ENCODE measurements at regions not wholly inside any gene's neighbourhood (a gene's known extent, or its start where the extent isn't known, plus 50 kb on each side); places are given as distances from the start of the nearest gene placed in this dataset.
"Not testable (repeated sequence)": the region's sequence is repeated elsewhere in the genome, so short reads cannot be mapped to it uniquely, and the experiment has no call there.

- 86% methylated on average over 16 of the region's 16 CpGs for WGBS
- H3K4me3 ChIP-seq (ENCODE audit: low read length in 2 of 2); H3K4me1 ChIP-seq (ENCODE audit: control insufficient read depth in 2 of 2, insufficient read depth in 2 of 2, low read length in 2 of 2); DNase-seq (ENCODE audit: low read depth in 6 of 9, low spot score in 9 of 9); H3K27ac ChIP-seq (ENCODE audit: low read depth in 1 of 2, low read length in 1 of 2); H3K9me3 ChIP-seq (ENCODE audit: control insufficient read depth in 2 of 2, insufficient read depth in 1 of 2, low read length in 1 of 2); H3K36me3 ChIP-seq (ENCODE audit: control insufficient read depth in 2 of 2, insufficient read depth in 2 of 2, low read length in 1 of 2); H3K27me3 ChIP-seq (ENCODE audit: control insufficient read depth in 2 of 2, insufficient read depth in 1 of 2, low read length in 1 of 2): not testable (repeated sequence)
Observed at GRCh38 chr18:78829026-78829425, 150.6 kb upstream of the SALL3 start.

GRCh38 chr18:78830161-78830560 is 149.5 kb upstream of the SALL3 start:
- DNase-seq (ENCODE audit: low read depth in 6 of 9, low spot score in 9 of 9), result no peak
- Histone ChIP-seq H3K9me3 (ENCODE audit: control insufficient read depth in 2 of 2, insufficient read depth in 1 of 2, low read length in 1 of 2) (no peaks in the 10 kb centered on the region), H3K4me3 (ENCODE audit: low read length in 2 of 2) (no peak overlapping the region), H3K36me3 (ENCODE audit: control insufficient read depth in 2 of 2, insufficient read depth in 2 of 2, low read length in 1 of 2) (no peaks in the 10 kb centered on the region), H3K4me1 (ENCODE audit: control insufficient read depth in 2 of 2, insufficient read depth in 2 of 2, low read length in 2 of 2) (no peaks in the 10 kb centered on the region), H3K27ac (ENCODE audit: low read depth in 1 of 2, low read length in 1 of 2) (no peak overlapping the region), H3K27me3 (ENCODE audit: control insufficient read depth in 2 of 2, insufficient read depth in 1 of 2, low read length in 1 of 2) (no peaks in the 10 kb centered on the region)
- WGBS, result 94% methylated on average over 10 of the region's 10 CpGs

- Histone ChIP-seq H3K36me3 (ENCODE audit: control insufficient read depth in 2 of 2, insufficient read depth in 2 of 2, low read length in 1 of 2) (no peaks in the 10 kb centered on the region), H3K4me3 (ENCODE audit: low read length in 2 of 2) (no peak overlapping the region), H3K27me3 (ENCODE audit: control insufficient read depth in 2 of 2, insufficient read depth in 1 of 2, low read length in 1 of 2) (no peaks in the 10 kb centered on the region), H3K9me3 (ENCODE audit: control insufficient read depth in 2 of 2, insufficient read depth in 1 of 2, low read length in 1 of 2) (no peaks in the 10 kb centered on the region), H3K27ac (ENCODE audit: low read depth in 1 of 2, low read length in 1 of 2) (no peak overlapping the region), H3K4me1 (ENCODE audit: control insufficient read depth in 2 of 2, insufficient read depth in 2 of 2, low read length in 2 of 2) (no peaks in the 10 kb centered on the region)
- 93% methylated on average over 11 of the region's 11 CpGs for WGBS
- no peak for DNase-seq (ENCODE audit: low read depth in 6 of 9, low spot score in 9 of 9)
Observed at GRCh38 chr18:78830826-78831225, 148.8 kb upstream of the SALL3 start.

DNA sequence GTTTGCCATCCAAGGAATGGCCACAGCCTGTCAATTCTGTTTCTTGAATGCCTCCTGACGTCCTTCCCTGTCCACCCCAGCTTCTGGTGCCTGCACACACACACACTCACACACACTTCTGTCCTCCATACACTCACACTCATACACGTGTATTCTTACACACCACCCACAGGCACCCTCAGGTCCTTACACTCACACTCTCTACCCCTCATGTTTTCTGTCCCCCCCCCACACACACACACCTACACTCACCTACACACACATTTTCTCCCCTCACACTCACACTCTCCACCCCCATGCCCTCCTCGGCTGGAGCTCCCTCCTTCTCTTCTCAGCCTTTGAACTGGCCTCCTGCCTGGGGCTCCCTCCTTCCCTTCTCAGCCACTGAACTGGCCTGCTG is 148.0 kb upstream of the SALL3 start:
- Histone ChIP-seq H3K4me3 (ENCODE audit: low read length in 2 of 2) (no peak overlapping the region), H3K9me3 (ENCODE audit: control insufficient read depth in 2 of 2, insufficient read depth in 1 of 2, low read length in 1 of 2) (peaks cover 0 to 3% of the 10 kb centered on the region in 2 donors), H3K27ac (ENCODE audit: low read depth in 1 of 2, low read length in 1 of 2) (no peak overlapping the region), H3K36me3 (ENCODE audit: control insufficient read depth in 2 of 2, insufficient read depth in 2 of 2, low read length in 1 of 2) (no peaks in the 10 kb centered on the region), H3K4me1 (ENCODE audit: control insufficient read depth in 2 of 2, insufficient read depth in 2 of 2, low read length in 2 of 2) (no peaks in the 10 kb centered on the region), H3K27me3 (ENCODE audit: control insufficient read depth in 2 of 2, insufficient read depth in 1 of 2, low read length in 1 of 2) (no peaks in the 10 kb centered on the region)
- DNase-seq (ENCODE audit: low read depth in 6 of 9, low spot score in 9 of 9), result no peak
- 71% methylated on average over 3 of the region's 3 CpGs for WGBS

GRCh38 chr18:78833833-78834232 is 145.8 kb upstream of the SALL3 start:
- Histone ChIP-seq H3K36me3 (ENCODE audit: control insufficient read depth in 2 of 2, insufficient read depth in 2 of 2, low read length in 1 of 2) (no peaks in the 10 kb centered on the region), H3K27ac (ENCODE audit: low read depth in 1 of 2, low read length in 1 of 2) (no peak overlapping the region), H3K4me3 (ENCODE audit: low read length in 2 of 2) (no peak overlapping the region), H3K9me3 (ENCODE audit: control insufficient read depth in 2 of 2, insufficient read depth in 1 of 2, low read length in 1 of 2) (peaks cover 0 to 3% of the 10 kb centered on the region in 2 donors), H3K27me3 (ENCODE audit: control insufficient read depth in 2 of 2, insufficient read depth in 1 of 2, low read length in 1 of 2) (no peaks in the 10 kb centered on the region), H3K4me1 (ENCODE audit: control insufficient read depth in 2 of 2, insufficient read depth in 2 of 2, low read length in 2 of 2) (no peaks in the 10 kb centered on the region)
- WGBS, result 91% methylated on average over 11 of the region's 11 CpGs
- DNase-seq (ENCODE audit: low read depth in 6 of 9, low spot score in 9 of 9), result no peak

- H3K4me1 ChIP-seq (ENCODE audit: control insufficient read depth in 2 of 2, insufficient read depth in 2 of 2, low read length in 2 of 2), result no peaks in the 10 kb centered on the region
- H3K4me3 ChIP-seq (ENCODE audit: low read length in 2 of 2), result no peak overlapping the region
- H3K9me3 ChIP-seq (ENCODE audit: control insufficient read depth in 2 of 2, insufficient read depth in 1 of 2, low read length in 1 of 2), result peaks cover 0 to 3% of the 10 kb centered on the region in 2 donors
- H3K27ac ChIP-seq (ENCODE audit: low read depth in 1 of 2, low read length in 1 of 2), result no peak overlapping the region
- no peaks in the 10 kb centered on the region for H3K27me3 ChIP-seq (ENCODE audit: control insufficient read depth in 2 of 2, insufficient read depth in 1 of 2, low read length in 1 of 2)
- no peak for DNase-seq (ENCODE audit: low read depth in 6 of 9, low spot score in 9 of 9)
- 91% methylated on average over 6 of the region's 6 CpGs for WGBS
- no peaks in the 10 kb centered on the region for H3K36me3 ChIP-seq (ENCODE audit: control insufficient read depth in 2 of 2, insufficient read depth in 2 of 2, low read length in 1 of 2)
Observed at GRCh38 chr18:78836838-78837237, 142.8 kb upstream of the SALL3 start.

DNA sequence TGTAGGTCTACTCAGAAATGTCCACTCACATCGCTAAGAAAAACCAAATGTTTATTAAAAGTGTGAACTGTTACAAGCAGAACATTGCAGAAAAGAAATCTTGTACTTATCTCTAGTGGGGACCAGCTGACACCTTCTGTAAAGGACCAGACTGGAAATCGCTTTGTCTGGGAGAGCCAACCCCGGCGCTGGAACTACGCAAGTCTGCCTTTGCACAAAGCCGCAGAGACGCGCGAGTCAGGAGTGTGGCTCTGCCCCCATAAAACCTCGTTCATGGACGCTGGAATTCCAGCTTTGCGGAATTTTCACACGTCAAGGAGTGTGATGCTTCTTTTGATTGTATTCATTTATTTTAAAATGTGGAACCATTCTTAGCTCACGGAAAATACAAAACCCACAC is 141.9 kb upstream of the SALL3 start:
- WGBS, result 94% methylated on average over 14 of the region's 14 CpGs
- Histone ChIP-seq H3K27ac (ENCODE audit: low read depth in 1 of 2, low read length in 1 of 2) (no peak overlapping the region), H3K36me3 (ENCODE audit: control insufficient read depth in 2 of 2, insufficient read depth in 2 of 2, low read length in 1 of 2) (no peaks in the 10 kb centered on the region), H3K9me3 (ENCODE audit: control insufficient read depth in 2 of 2, insufficient read depth in 1 of 2, low read length in 1 of 2) (peaks cover 0 to 3% of the 10 kb centered on the region in 2 donors), H3K4me1 (ENCODE audit: control insufficient read depth in 2 of 2, insufficient read depth in 2 of 2, low read length in 2 of 2) (no peaks in the 10 kb centered on the region), H3K4me3 (ENCODE audit: low read length in 2 of 2) (no peak overlapping the region), H3K27me3 (ENCODE audit: control insufficient read depth in 2 of 2, insufficient read depth in 1 of 2, low read length in 1 of 2) (no peaks in the 10 kb centered on the region)
- DNase-seq (ENCODE audit: low read depth in 6 of 9, low spot score in 9 of 9), result no peak

GRCh38 chr18:78838183-78838582 is 141.4 kb upstream of the SALL3 start:
- Histone ChIP-seq H3K27me3 (ENCODE audit: control insufficient read depth in 2 of 2, insufficient read depth in 1 of 2, low read length in 1 of 2) (no peaks in the 10 kb centered on the region), H3K27ac (ENCODE audit: low read depth in 1 of 2, low read length in 1 of 2) (no peak overlapping the region), H3K4me3 (ENCODE audit: low read length in 2 of 2) (no peak overlapping the region), H3K36me3 (ENCODE audit: control insufficient read depth in 2 of 2, insufficient read depth in 2 of 2, low read length in 1 of 2) (no peaks in the 10 kb centered on the region), H3K4me1 (ENCODE audit: control insufficient read depth in 2 of 2, insufficient read depth in 2 of 2, low read length in 2 of 2) (no peaks in the 10 kb centered on the region), H3K9me3 (ENCODE audit: control insufficient read depth in 2 of 2, insufficient read depth in 1 of 2, low read length in 1 of 2) (peaks cover 0 to 3% of the 10 kb centered on the region in 2 donors)
- DNase-seq (ENCODE audit: low read depth in 6 of 9, low spot score in 9 of 9), result no peak
- WGBS, result 98% methylated on average over 7 of the region's 7 CpGs

DNA sequence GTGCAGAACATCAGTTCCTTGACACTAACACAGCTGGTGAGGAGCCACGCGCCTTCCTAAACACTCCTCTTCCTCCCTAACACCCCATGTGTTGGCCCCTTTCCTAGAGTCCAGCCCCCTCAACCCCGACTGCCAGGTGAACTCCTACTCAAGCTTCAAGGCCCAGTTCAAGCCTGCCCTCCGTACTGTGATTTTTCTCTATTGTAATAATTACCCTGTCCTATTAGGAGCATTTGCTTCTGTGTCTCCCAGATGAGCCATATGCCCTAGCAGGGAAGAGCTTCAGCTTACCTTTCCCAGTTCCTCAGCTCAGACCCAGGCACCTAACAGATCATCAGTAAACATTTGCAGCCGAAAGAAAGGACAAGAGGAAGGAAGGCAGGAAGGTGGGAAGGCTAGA is 130.6 kb upstream of the SALL3 start:
- no peak for DNase-seq (ENCODE audit: low read depth in 6 of 9, low spot score in 9 of 9)
- Histone ChIP-seq H3K27me3 (ENCODE audit: control insufficient read depth in 2 of 2, insufficient read depth in 1 of 2, low read length in 1 of 2) (no peaks in the 10 kb centered on the region), H3K4me1 (ENCODE audit: control insufficient read depth in 2 of 2, insufficient read depth in 2 of 2, low read length in 2 of 2) (no peaks in the 10 kb centered on the region), H3K27ac (ENCODE audit: low read depth in 1 of 2, low read length in 1 of 2) (no peak overlapping the region), H3K36me3 (ENCODE audit: control insufficient read depth in 2 of 2, insufficient read depth in 2 of 2, low read length in 1 of 2) (no peaks in the 10 kb centered on the region), H3K4me3 (ENCODE audit: low read length in 2 of 2) (no peak overlapping the region), H3K9me3 (ENCODE audit: control insufficient read depth in 2 of 2, insufficient read depth in 1 of 2, low read length in 1 of 2) (peaks cover 0 to 11% of the 10 kb centered on the region in 2 donors)
- 95% methylated on average over 5 of the region's 5 CpGs for WGBS

- no peak for DNase-seq (ENCODE audit: low read depth in 6 of 9, low spot score in 9 of 9)
- H3K4me3 ChIP-seq (ENCODE audit: low read length in 2 of 2), result no peak overlapping the region
Observed at GRCh38 chr18:78849458-78849857, 130.2 kb upstream of the SALL3 start.

More at GRCh38 chr18:78849458-78849857, 130.2 kb upstream of the SALL3 start:
- 92% methylated on average over 2 of the region's 2 CpGs for WGBS
- Histone ChIP-seq H3K9me3 (ENCODE audit: control insufficient read depth in 2 of 2, insufficient read depth in 1 of 2, low read length in 1 of 2) (peaks cover 0 to 11% of the 10 kb centered on the region in 2 donors), H3K36me3 (ENCODE audit: control insufficient read depth in 2 of 2, insufficient read depth in 2 of 2, low read length in 1 of 2) (no peaks in the 10 kb centered on the region), H3K27me3 (ENCODE audit: control insufficient read depth in 2 of 2, insufficient read depth in 1 of 2, low read length in 1 of 2) (no peaks in the 10 kb centered on the region), H3K27ac (ENCODE audit: low read depth in 1 of 2, low read length in 1 of 2) (no peak overlapping the region), H3K4me1 (ENCODE audit: control insufficient read depth in 2 of 2, insufficient read depth in 2 of 2, low read length in 2 of 2) (no peaks in the 10 kb centered on the region)

Measured in thymus (tissue), 11 donors.